Testis (tissue), 2 donors: ENCODE measurements at regions not wholly inside any gene's neighbourhood (a gene's known extent, or its start where the extent isn't known, plus 50 kb on each side); places are given as distances from the start of the nearest gene placed in this dataset.

Experiments used
- POLR2A ChIP-seq: fragments of 450-650 bp; IDR thresholded peaks from one replicate; pipeline ENCODE4 v1.6.1; 2017; ENCODE audit warnings: antibody characterized with exemption, mild to moderate bottlenecking, moderate library complexity
- TF ChIP-seq, protein P1 (sequence below), 3 experiments: fragments of 450-650 bp in 2 of 3; fragments of 200-600 bp in 1 of 3; sonication (generic) in 1 of 3; IDR thresholded peaks; one replicate each; pipeline ENCODE4 v1.5.1; 2016 to 2019; ENCODE audit warnings: antibody characterized with exemption in 3 of 3, mild to moderate bottlenecking in 2 of 3, moderate library complexity in 1 of 3

DNA sequence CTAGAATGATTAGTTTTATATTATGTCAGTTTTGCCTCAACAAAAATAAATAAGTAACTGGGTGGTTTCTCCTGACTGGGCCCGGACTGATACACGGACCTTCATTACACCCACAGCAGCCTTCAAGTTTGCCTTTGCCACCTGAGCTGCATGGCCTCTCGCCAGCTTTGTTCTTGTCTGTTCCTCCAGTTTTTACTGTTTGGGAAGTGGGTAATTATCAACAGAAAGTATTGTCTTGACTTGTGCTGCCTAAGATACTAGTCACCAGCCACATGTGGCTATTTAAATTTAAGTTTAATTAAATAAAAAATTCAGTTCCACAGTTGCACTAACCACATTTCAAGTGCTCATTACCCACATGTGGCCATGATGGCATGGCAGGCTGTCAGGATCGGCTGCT, 74.7 kb upstream of the INTU start:
- TF ChIP-seq, protein P1, sequence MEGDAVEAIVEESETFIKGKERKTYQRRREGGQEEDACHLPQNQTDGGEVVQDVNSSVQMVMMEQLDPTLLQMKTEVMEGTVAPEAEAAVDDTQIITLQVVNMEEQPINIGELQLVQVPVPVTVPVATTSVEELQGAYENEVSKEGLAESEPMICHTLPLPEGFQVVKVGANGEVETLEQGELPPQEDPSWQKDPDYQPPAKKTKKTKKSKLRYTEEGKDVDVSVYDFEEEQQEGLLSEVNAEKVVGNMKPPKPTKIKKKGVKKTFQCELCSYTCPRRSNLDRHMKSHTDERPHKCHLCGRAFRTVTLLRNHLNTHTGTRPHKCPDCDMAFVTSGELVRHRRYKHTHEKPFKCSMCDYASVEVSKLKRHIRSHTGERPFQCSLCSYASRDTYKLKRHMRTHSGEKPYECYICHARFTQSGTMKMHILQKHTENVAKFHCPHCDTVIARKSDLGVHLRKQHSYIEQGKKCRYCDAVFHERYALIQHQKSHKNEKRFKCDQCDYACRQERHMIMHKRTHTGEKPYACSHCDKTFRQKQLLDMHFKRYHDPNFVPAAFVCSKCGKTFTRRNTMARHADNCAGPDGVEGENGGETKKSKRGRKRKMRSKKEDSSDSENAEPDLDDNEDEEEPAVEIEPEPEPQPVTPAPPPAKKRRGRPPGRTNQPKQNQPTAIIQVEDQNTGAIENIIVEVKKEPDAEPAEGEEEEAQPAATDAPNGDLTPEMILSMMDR (IDR thresholded peaks at IDR 0.05), result no peak
- no peak for TF ChIP-seq POLR2A
